Esophagus squamous epithelium (tissue), 4 donors: ENCODE measurements at regions not wholly inside any gene's neighbourhood (a gene's known extent, or its start where the extent isn't known, plus 50 kb on each side); places are given as distances from the start of the nearest gene placed in this dataset.

Source experiments
- POLR2A ChIP-seq, 4 donors: fragments of 450-650 bp; IDR thresholded peaks; one replicate each; pipeline ENCODE4 v1.6.1; 2017; ENCODE audit warnings: antibody characterized with exemption in 4 of 4, mild to moderate bottlenecking in 4 of 4, moderate library complexity in 3 of 4
- TF ChIP-seq, protein P1 (sequence below), 6 experiments: fragments of 450-650 bp in 4 of 6; fragments of 200-600 bp in 2 of 6; sonication (generic) in 2 of 6; IDR thresholded peaks; one replicate each; pipeline ENCODE4 v1.5.1; 2016 to 2019; ENCODE audit warnings: antibody characterized with exemption in 6 of 6, mild to moderate bottlenecking in 4 of 6, moderate library complexity in 4 of 6

DNA sequence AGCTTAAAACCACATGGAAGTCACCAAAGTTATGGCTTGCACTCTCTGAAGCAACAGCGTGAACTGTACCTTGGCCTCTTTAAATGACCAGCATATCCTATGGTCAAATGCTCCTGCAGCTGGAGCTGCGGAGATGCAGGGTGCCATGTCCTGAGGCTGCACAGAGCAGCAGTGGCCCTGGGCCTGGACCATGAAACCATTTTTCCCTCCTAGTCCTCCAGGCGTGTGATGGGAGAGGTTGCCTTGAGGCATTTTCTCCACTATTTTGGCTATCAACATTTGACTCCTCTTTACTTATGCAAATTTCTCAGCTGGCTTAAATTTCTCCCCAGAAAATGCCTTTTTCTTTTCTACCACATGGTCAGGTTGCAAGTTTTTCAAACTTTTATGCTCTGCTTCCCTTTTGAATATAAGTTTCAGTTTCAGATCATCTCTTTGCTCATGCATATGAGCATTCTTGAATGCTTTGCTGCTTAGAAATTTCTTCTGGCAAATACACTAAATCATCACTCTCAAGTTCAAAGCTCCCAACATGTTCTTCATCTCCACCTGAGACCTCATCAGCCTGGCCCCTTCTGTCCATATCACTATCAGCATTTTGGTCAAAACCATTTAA, 82.9 kb upstream of the TMEFF2 start:
- TF ChIP-seq, protein P1, sequence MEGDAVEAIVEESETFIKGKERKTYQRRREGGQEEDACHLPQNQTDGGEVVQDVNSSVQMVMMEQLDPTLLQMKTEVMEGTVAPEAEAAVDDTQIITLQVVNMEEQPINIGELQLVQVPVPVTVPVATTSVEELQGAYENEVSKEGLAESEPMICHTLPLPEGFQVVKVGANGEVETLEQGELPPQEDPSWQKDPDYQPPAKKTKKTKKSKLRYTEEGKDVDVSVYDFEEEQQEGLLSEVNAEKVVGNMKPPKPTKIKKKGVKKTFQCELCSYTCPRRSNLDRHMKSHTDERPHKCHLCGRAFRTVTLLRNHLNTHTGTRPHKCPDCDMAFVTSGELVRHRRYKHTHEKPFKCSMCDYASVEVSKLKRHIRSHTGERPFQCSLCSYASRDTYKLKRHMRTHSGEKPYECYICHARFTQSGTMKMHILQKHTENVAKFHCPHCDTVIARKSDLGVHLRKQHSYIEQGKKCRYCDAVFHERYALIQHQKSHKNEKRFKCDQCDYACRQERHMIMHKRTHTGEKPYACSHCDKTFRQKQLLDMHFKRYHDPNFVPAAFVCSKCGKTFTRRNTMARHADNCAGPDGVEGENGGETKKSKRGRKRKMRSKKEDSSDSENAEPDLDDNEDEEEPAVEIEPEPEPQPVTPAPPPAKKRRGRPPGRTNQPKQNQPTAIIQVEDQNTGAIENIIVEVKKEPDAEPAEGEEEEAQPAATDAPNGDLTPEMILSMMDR (IDR thresholded peaks at IDR 0.05), result no peak
- no peak for TF ChIP-seq POLR2A (IDR thresholded peaks at IDR 0.05)
